Smooth muscle cell (in vitro differentiated cells): ENCODE measurements at regions not wholly inside any gene's neighbourhood (a gene's known extent, or its start where the extent isn't known, plus 50 kb on each side); places are given as distances from the start of the nearest gene placed in this dataset.

Source experiments
- DNase-seq: peaks from one replicate; lab custom pipeline; 2025; ENCODE audit not compliant: unreplicated experiment; lab: John Stamatoyannopoulos, UW
- H2AFZ ChIP-seq: fragments of 200-600 bp; sonication (generic); 2 replicates; pipeline ENCODE4 v1.6.0; 2016; ENCODE audit warnings: antibody characterized with exemption, low read depth, mild to moderate bottlenecking
- H3F3A ChIP-seq: fragments of 200-600 bp; sonication (generic); 2 replicates; pipeline ENCODE4 v1.6.0; 2017; ENCODE audit warnings: antibody characterized with exemption, low read depth
- H3K27ac ChIP-seq: fragments of 200-600 bp; sonication (generic); 2 replicates; pipeline ENCODE4 v1.5.1; 2016; ENCODE audit warnings: low read depth, mild to moderate bottlenecking
- H3K27me3 ChIP-seq: fragments of 200-600 bp; sonication (generic); 2 replicates; pipeline ENCODE4 v1.6.1; 2016; ENCODE audit warnings: low read depth, mild to moderate bottlenecking
- H3K36me3 ChIP-seq: fragments of 200-600 bp; sonication (generic); 2 replicates; pipeline ENCODE4 v1.5.1; 2016; ENCODE audit warnings: low read depth
- H3K4me1 ChIP-seq: fragments of 200-600 bp; sonication (generic); 2 replicates; pipeline ENCODE4 v1.5.1; 2016; ENCODE audit warnings: low read depth
- H3K4me2 ChIP-seq: fragments of 200-600 bp; sonication (generic); 2 replicates; pipeline ENCODE4 v1.6.0; 2016; ENCODE audit warnings: mild to moderate bottlenecking
- H3K4me3 ChIP-seq: fragments of 200-600 bp; sonication (generic); 2 replicates; pipeline ENCODE4 v1.5.1; 2016; ENCODE audit warnings: mild to moderate bottlenecking
- H3K79me2 ChIP-seq: fragments of 200-600 bp; sonication (generic); 2 replicates; pipeline ENCODE4 v1.6.0; 2016; ENCODE audit warnings: low read depth, mild to moderate bottlenecking
- H3K9ac ChIP-seq: fragments of 200-600 bp; sonication (generic); 2 replicates; pipeline ENCODE4 v1.6.0; 2016; ENCODE audit warnings: low read depth
- H3K9me3 ChIP-seq: fragments of 200-600 bp; sonication (generic); replicated peaks from 2 replicates; pipeline ENCODE4 v1.5.1; 2016; ENCODE audit warnings: low read depth
- H4K20me1 ChIP-seq: fragments of 200-600 bp; sonication (generic); 2 replicates; pipeline ENCODE4 v1.6.0; 2016; ENCODE audit warnings: low read depth
- CTCF ChIP-seq: fragments of 200-600 bp; sonication (generic); IDR thresholded peaks from 2 replicates; pipeline ENCODE4 v1.5.1; 2017; ENCODE audit warnings: borderline replicate concordance, mild to moderate bottlenecking, antibody characterized with exemption; ENCODE audit not compliant: insufficient read depth, poor library complexity, severe bottlenecking
- WGBS: methylation state at CpG from one replicate; pipeline ENCODE4 v1.1.7; 2016; ENCODE audit warnings: low lambda C conversion rate; 5-methylcytosine and 5-hydroxymethylcytosine counted together

- no peak overlapping the region for H3K27ac ChIP-seq
- H3K27me3 ChIP-seq, result peaks cover 23% of the 10 kb centered on the region
- no peak overlapping the region for H3K9ac ChIP-seq
- TF ChIP-seq CTCF, result no peak
- no peak overlapping the region for H3K4me3 ChIP-seq
- H4K20me1 ChIP-seq, result no peaks in the 10 kb centered on the region
- no peaks in the 10 kb centered on the region for H3F3A ChIP-seq
- H3K36me3 ChIP-seq, result no peaks in the 10 kb centered on the region
- H3K79me2 ChIP-seq, result no peaks in the 10 kb centered on the region
- DNase-seq, result no peak
- H3K9me3 ChIP-seq, result no peaks in the 10 kb centered on the region
- no peak overlapping the region for H3K4me2 ChIP-seq
- H3K4me1 ChIP-seq, result no peaks in the 10 kb centered on the region
- no peak overlapping the region for H2AFZ ChIP-seq
- 86% methylated on average over 10 of the region's 10 CpGs for WGBS
Observed at GRCh38 chr14:22448035-22448904, 140.8 kb downstream of the DAD1 start.

GRCh38 chr14:22438742-22439141 lies 150.3 kb downstream of the DAD1 start:
- WGBS, result 94% methylated on average over 3 of the region's 3 CpGs
- H3K9me3 ChIP-seq, result no peaks in the 10 kb centered on the region

GRCh38 chr14:22434901-22435550 lies 154.0 kb downstream of the DAD1 start:
- no peak for DNase-seq
- H3K4me3 ChIP-seq, result no peak overlapping the region
- H3K9me3 ChIP-seq, result no peaks in the 10 kb centered on the region
- WGBS, result 92% methylated on average over 6 of the region's 6 CpGs
- no peaks in the 10 kb centered on the region for H3K4me1 ChIP-seq
- no peaks in the 10 kb centered on the region for H3K79me2 ChIP-seq
- no peak overlapping the region for H3K9ac ChIP-seq
- H4K20me1 ChIP-seq, result no peaks in the 10 kb centered on the region
- H3K27me3 ChIP-seq, result no peaks in the 10 kb centered on the region
- no peak overlapping the region for H3K4me2 ChIP-seq
- H3F3A ChIP-seq, result peaks cover 10% of the 10 kb centered on the region
- H2AFZ ChIP-seq, result no peak overlapping the region
- H3K36me3 ChIP-seq, result no peaks in the 10 kb centered on the region
- H3K27ac ChIP-seq, result no peak overlapping the region
- TF ChIP-seq CTCF, result no peak

More at GRCh38 chr14:22438742-22439141, 150.3 kb downstream of the DAD1 start:
- H3K4me2 ChIP-seq, result no peak overlapping the region
- H3F3A ChIP-seq, result peaks cover 3% of the 10 kb centered on the region
- TF ChIP-seq CTCF, result no peak
- no peaks in the 10 kb centered on the region for H4K20me1 ChIP-seq
- DNase-seq, result no peak
- no peaks in the 10 kb centered on the region for H3K27me3 ChIP-seq
- H3K9ac ChIP-seq, result no peak overlapping the region
- no peak overlapping the region for H3K27ac ChIP-seq
- H2AFZ ChIP-seq, result no peak overlapping the region
- H3K36me3 ChIP-seq, result no peaks in the 10 kb centered on the region
- H3K4me3 ChIP-seq, result no peak overlapping the region
- no peaks in the 10 kb centered on the region for H3K4me1 ChIP-seq
- H3K79me2 ChIP-seq, result no peaks in the 10 kb centered on the region
